Chondrocyte (in vitro differentiated cells): ENCODE measurements at regions not wholly inside any gene's neighbourhood (a gene's known extent, or its start where the extent isn't known, plus 50 kb on each side); places are given as distances from the start of the nearest gene placed in this dataset.
"Not testable (repeated sequence)": the region's sequence is repeated elsewhere in the genome, so short reads cannot be mapped to it uniquely, and the experiment has no call there.

ENCODE experiments used
- DNase-seq: peaks from one replicate; pipeline ENCODE4 v3.0.0; 2021; ENCODE audit warnings: mixed read lengths, low spot score
- H3K27ac Mint-ChIP-seq: one replicate; pipeline ENCODE4 v1.8.0; 2021; ENCODE audit warnings: mild to moderate bottlenecking, moderate library complexity, mixed read lengths; ENCODE audit not compliant: unreplicated experiment
- H3K27me3 Mint-ChIP-seq: 2 replicates; pipeline ENCODE4 v1.8.0; 2021; ENCODE audit warnings: low read depth, mixed read lengths
- H3K36me3 Mint-ChIP-seq: 2 replicates; pipeline ENCODE4 v1.8.0; 2021; ENCODE audit warnings: low read depth, mixed read lengths
- H3K4me1 Mint-ChIP-seq: 2 replicates; pipeline ENCODE4 v1.8.0; 2021; ENCODE audit warnings: low read depth, mild to moderate bottlenecking, mixed read lengths
- H3K4me3 Mint-ChIP-seq: one replicate; pipeline ENCODE4 v1.8.0; 2021; ENCODE audit warnings: mild to moderate bottlenecking, moderate library complexity, mixed read lengths; ENCODE audit not compliant: unreplicated experiment
- H3K9me3 Mint-ChIP-seq: 2 replicates; pipeline ENCODE4 v1.8.0; 2021; ENCODE audit warnings: low read depth, mixed read lengths
- CTCF ChIP-seq: fragments of 200-600 bp; sonication (generic); IDR thresholded peaks from 2 replicates; pipeline ENCODE4 v1.5.0; 2021; ENCODE audit warnings: antibody characterized with exemption, mild to moderate bottlenecking, moderate library complexity

- no peak for DNase-seq
- H3K27me3 Mint-ChIP-seq, result peaks cover 20% of the 10 kb centered on the region
- no peaks in the 10 kb centered on the region for H3K36me3 Mint-ChIP-seq
- TF ChIP-seq CTCF, result no peak
- H3K4me3 Mint-ChIP-seq, result no peak overlapping the region
- H3K27ac Mint-ChIP-seq, result no peak overlapping the region
- H3K4me1 Mint-ChIP-seq, result no peaks in the 10 kb centered on the region
- no peaks in the 10 kb centered on the region for H3K9me3 Mint-ChIP-seq
These were observed 255.1 kb upstream of the RAB4A start for GRCh38 chr1:229015806-229016205.

- DNase-seq, result no peak
These were observed 253.8 kb upstream of the RAB4A start for GRCh38 chr1:229017091-229017490.

GRCh38 chr1:229018674-229019295 lies 252.1 kb upstream of the RAB4A start:
- Mint-ChIP-seq H3K4me1 (no peaks in the 10 kb centered on the region), H3K27me3 (peaks cover 22% of the 10 kb centered on the region), H3K4me3 (no peak overlapping the region), H3K27ac (no peak overlapping the region), H3K9me3 (no peaks in the 10 kb centered on the region), H3K36me3 (no peaks in the 10 kb centered on the region)
- DNase-seq, result no peak
- no peak for TF ChIP-seq CTCF

More at GRCh38 chr1:229017091-229017490, 253.8 kb upstream of the RAB4A start:
- TF ChIP-seq CTCF, result no peak
- Mint-ChIP-seq H3K4me1 (no peaks in the 10 kb centered on the region), H3K4me3 (no peak overlapping the region), H3K27ac (no peak overlapping the region), H3K36me3 (no peaks in the 10 kb centered on the region), H3K9me3 (no peaks in the 10 kb centered on the region), H3K27me3 (peaks cover 22% of the 10 kb centered on the region)

- no peaks in the 10 kb centered on the region for H3K9me3 Mint-ChIP-seq
- no peak for DNase-seq
- no peaks in the 10 kb centered on the region for H3K36me3 Mint-ChIP-seq
- H3K4me3 Mint-ChIP-seq, result no peak overlapping the region
- peaks cover 5% of the 10 kb centered on the region for H3K4me1 Mint-ChIP-seq
- no peak for TF ChIP-seq CTCF
- peaks cover 22% of the 10 kb centered on the region for H3K27me3 Mint-ChIP-seq
- no peak overlapping the region for H3K27ac Mint-ChIP-seq
These were observed 251.1 kb upstream of the RAB4A start for GRCh38 chr1:229019663-229020271.

GRCh38 chr1:229021034-229021433 lies 249.9 kb upstream of the RAB4A start:
- peaks cover 19% of the 10 kb centered on the region for H3K27me3 Mint-ChIP-seq
- not testable (repeated sequence) for H3K4me3 Mint-ChIP-seq, H3K9me3 Mint-ChIP-seq, DNase-seq, H3K36me3 Mint-ChIP-seq, H3K4me1 Mint-ChIP-seq, H3K27ac Mint-ChIP-seq
